HCT116 (cell line): ENCODE measurements at regions not wholly inside any gene's neighbourhood (a gene's known extent, or its start where the extent isn't known, plus 50 kb on each side); places are given as distances from the start of the nearest gene placed in this dataset.

ENCODE experiments used
- ATAC-seq: fragments of 200-7000 bp; cut with Tn5 transposase; 2 replicates; pipeline ENCODE4 v1.9.1; 2020; ENCODE audit warnings: mild to moderate bottlenecking, moderate library complexity
- BruUV-seq: library from RNA; stranded (reverse); fragments of 400-500 nt; replicated peaks from 2 replicates; lab custom pipeline; 2021; lab: Mats Ljungman, UMichigan
- CTCF ChIA-PET: fragments of 300-600 bp; sonication (Branson Sonifier 250); formaldehyde crosslinking; loops from one replicate; lab custom pipeline; 2021; ENCODE audit warnings: antibody characterized with exemption; lab: Charles Lee
- POLR2A ChIA-PET: fragments of 300-600, 350-600 bp; sonication (Branson Sonifier 250); formaldehyde crosslinking; loops from one replicate; lab custom pipeline; 2021; ENCODE audit warnings: antibody characterized with exemption; lab: Charles Lee
- RAD21 ChIA-PET, 2 experiments: fragments of 300-600 bp; sonication (Branson Sonifier 250); formaldehyde crosslinking; loops; one replicate each; lab custom pipeline; 2023; ENCODE audit warnings: low total read pairs in 2 of 2; ENCODE audit not compliant: uncharacterized antibody in 2 of 2, unreplicated experiment in 2 of 2, low non-redundant PET in 1 of 2; lab: Charles Lee
- DNase-seq: peaks from one replicate; pipeline ENCODE4 v3.0.0-alpha.2; 2010; ENCODE audit warnings: low read depth, low spot score
- H2AFZ ChIP-seq: fragments of 200-600 bp; shearing (Covaris generic), sonication (generic); 2 replicates; pipeline ENCODE4 v1.6.1; 2017; ENCODE audit warnings: low read depth, mixed run types, mixed read lengths, antibody characterized with exemption, low read length; ENCODE audit not compliant: poor library complexity, severe bottlenecking
- H3K27ac ChIP-seq: 2 replicates; pipeline ENCODE4 v1.5.1; 2012; ENCODE audit warnings: low read depth, low read length
- H3K27me3 ChIP-seq: fragments of 200-600 bp; sonication (generic); 2 replicates; pipeline ENCODE4 v1.6.1; 2016; ENCODE audit warnings: mixed run types, low read length, mixed read lengths; ENCODE audit not compliant: insufficient read depth
- H3K36me3 ChIP-seq, 2 experiments: fragments of 200-500 bp in 1 of 2; fragments of 200-600 bp in 1 of 2; sonication (Bioruptor generic) in 1 of 2; sonication (generic) in 1 of 2; 2 replicates each; pipeline versions ENCODE4 v1.5.1 to v1.6.1; 2014 to 2016; ENCODE audit warnings: low read length in 2 of 2, inconsistent platforms in 1 of 2, mixed read lengths in 1 of 2, mixed run types in 1 of 2; ENCODE audit not compliant: insufficient read depth in 2 of 2, control insufficient read depth in 1 of 2
- H3K4me1 ChIP-seq, 2 experiments: fragments of 200-600 bp in 1 of 2; sonication (generic) in 1 of 2; 2 replicates each; pipeline versions ENCODE4 v1.5.1 to v1.6.1; 2012 to 2017; ENCODE audit warnings: low read length in 2 of 2, inconsistent platforms in 1 of 2, mild to moderate bottlenecking in 1 of 2, mixed read lengths in 1 of 2, mixed run types in 1 of 2, moderate library complexity in 1 of 2; ENCODE audit not compliant: insufficient read depth in 2 of 2, control insufficient read depth in 1 of 2
- H3K4me2 ChIP-seq: fragments of 200-600 bp; sonication (generic); 2 replicates; pipeline ENCODE4 v1.6.1; 2017; ENCODE audit warnings: mixed run types, low read length, mixed read lengths
- H3K4me3 ChIP-seq, 2 experiments: fragments of 200-600 bp in 1 of 2; sonication (generic) in 1 of 2; replicated peaks in 1 of 2; 2 replicates each; pipeline ENCODE4 v1.5.1; 2011 to 2016; ENCODE audit warnings: low read length in 2 of 2, control low read depth in 1 of 2, low read depth in 1 of 2, mild to moderate bottlenecking in 1 of 2, mixed read lengths in 1 of 2, mixed run types in 1 of 2
- H3K79me2 ChIP-seq: fragments of 200-600 bp; sonication (generic); 2 replicates; pipeline ENCODE4 v1.6.1; 2017; ENCODE audit warnings: mild to moderate bottlenecking, mixed run types, low read length, moderate library complexity, mixed read lengths; ENCODE audit not compliant: insufficient read depth
- H3K9ac ChIP-seq: fragments of 200-600 bp; sonication (generic); 2 replicates; pipeline ENCODE4 v1.6.1; 2016; ENCODE audit warnings: low read length, mixed read lengths
- H3K9me2 ChIP-seq: fragments of 200-600 bp; sonication (generic), shearing (Covaris generic); 2 replicates; pipeline ENCODE4 v1.6.1; 2017; ENCODE audit warnings: mixed run types, mild to moderate bottlenecking, moderate library complexity; ENCODE audit not compliant: insufficient read depth
- H3K9me3 ChIP-seq, 2 experiments: fragments of 200-500 bp in 1 of 2; fragments of 200-600 bp in 1 of 2; sonication (Bioruptor generic) in 1 of 2; sonication (generic) in 1 of 2; 2 replicates each; pipeline ENCODE4 v1.6.1; 2014 to 2017; ENCODE audit warnings: low read length in 2 of 2, mixed read lengths in 2 of 2, inconsistent platforms in 1 of 2, low read depth in 1 of 2, mild to moderate bottlenecking in 1 of 2, mixed run types in 1 of 2, moderate library complexity in 1 of 2; ENCODE audit not compliant: control insufficient read depth in 1 of 2, insufficient read depth in 1 of 2
- H4K20me1 ChIP-seq: fragments of 200-600 bp; sonication (generic), shearing (Covaris generic); 2 replicates; pipeline ENCODE4 v1.6.1; 2017; ENCODE audit warnings: mixed run types, mild to moderate bottlenecking, moderate library complexity; ENCODE audit not compliant: insufficient read depth
- ATF3 ChIP-seq: IDR thresholded peaks from 2 replicates; pipeline ENCODE4 v1.6.1; 2012
- CBX3 ChIP-seq: IDR thresholded peaks from 2 replicates; pipeline ENCODE4 v1.6.1; 2012; ENCODE audit warnings: low read depth
- CEBPB ChIP-seq: IDR thresholded peaks from 2 replicates; pipeline ENCODE4 v1.6.1; 2012; ENCODE audit warnings: low read depth
- CTCF ChIP-seq, 3 experiments: fragments of 200-600 bp in 1 of 3; sonication (generic) in 1 of 3; IDR thresholded peaks in 2 of 3; conservative IDR thresholded peaks in 1 of 3; 2 replicates each; pipeline ENCODE4 v1.5.1; 2012 to 2017; ENCODE audit warnings: low read depth in 2 of 3, low read length in 2 of 3, antibody characterized with exemption in 1 of 3, borderline replicate concordance in 1 of 3, control low read depth in 1 of 3, mild to moderate bottlenecking in 1 of 3, mixed read lengths in 1 of 3, mixed run types in 1 of 3, moderate library complexity in 1 of 3; ENCODE audit not compliant: insufficient read depth in 1 of 3
- EGR1 ChIP-seq: IDR thresholded peaks from 2 replicates; pipeline ENCODE4 v1.6.1; 2012; ENCODE audit warnings: low read depth
- ELF1 ChIP-seq: IDR thresholded peaks from 2 replicates; pipeline ENCODE4 v1.6.1; 2012; ENCODE audit warnings: low read depth, borderline replicate concordance
- FOSL1 ChIP-seq: IDR thresholded peaks from 2 replicates; pipeline ENCODE4 v1.6.1; 2012; ENCODE audit warnings: low read depth
- MAX ChIP-seq: IDR thresholded peaks from 2 replicates; pipeline ENCODE4 v1.6.1; 2012
- POLR2AphosphoS5 ChIP-seq: IDR thresholded peaks from 2 replicates; pipeline ENCODE4 v1.6.1; 2011; ENCODE audit warnings: mild to moderate bottlenecking, low read depth, low read length, moderate library complexity
- RAD21 ChIP-seq: IDR thresholded peaks from 2 replicates; pipeline ENCODE4 v1.6.1; 2012; ENCODE audit warnings: low read depth, mild to moderate bottlenecking
- REST ChIP-seq: IDR thresholded peaks from 2 replicates; pipeline ENCODE4 v1.6.1; 2012; ENCODE audit warnings: low read depth
- SIN3A ChIP-seq: IDR thresholded peaks from 2 replicates; pipeline ENCODE4 v1.6.1; 2012; ENCODE audit warnings: low read depth
- SP1 ChIP-seq: IDR thresholded peaks from 2 replicates; pipeline ENCODE4 v1.6.1; 2012; ENCODE audit warnings: low read depth
- SRF ChIP-seq: IDR thresholded peaks from 2 replicates; pipeline ENCODE4 v1.6.1; 2012; ENCODE audit warnings: low read depth
- TCF7L2 ChIP-seq: IDR thresholded peaks from 2 replicates; pipeline ENCODE4 v1.7.0; 2011; ENCODE audit warnings: borderline replicate concordance, inconsistent platforms; ENCODE audit not compliant: insufficient read depth, insufficient read length; ENCODE audit errors: extremely low read depth
- ZBTB33 ChIP-seq: IDR thresholded peaks from 2 replicates; pipeline ENCODE4 v1.6.1; 2011; ENCODE audit warnings: mild to moderate bottlenecking, low read length, moderate library complexity; ENCODE audit not compliant: insufficient replicate concordance; ENCODE audit errors: extremely low read depth
- ZFX ChIP-seq: fragments of 450-650 bp; IDR thresholded peaks from 2 replicates; pipeline ENCODE4 v1.6.1; 2017
- ZNF274 ChIP-seq: fragments of 200-500 bp; sonication (Bioruptor generic); IDR thresholded peaks from 2 replicates; pipeline ENCODE4 v1.6.1; 2014; ENCODE audit warnings: mild to moderate bottlenecking, low read depth, low read length, inconsistent platforms
- intact Hi-C: fragments of 100-400 bp; cut with micrococcal nuclease; formaldehyde crosslinking; loops from 2 replicates; pipeline ENCODE4 v1.10.0; 2022

GRCh38 chr3:13204177-13204581 is 130.9 kb upstream of the IQSEC1 start:
- intact Hi-C loops, result no loop called here
- BruUV-seq, result no TSS peak
- ATAC-seq (no peak), DNase-seq (no peak)
- Histone ChIP-seq H3K79me2 (no peaks in the 10 kb centered on the region), H3K9me2 (no peaks in the 10 kb centered on the region), H3K27ac (no peak overlapping the region), H3K9ac (no peak overlapping the region), H2AFZ (no peak overlapping the region), H4K20me1 (no peaks in the 10 kb centered on the region), H3K4me1 (no peaks in the 10 kb centered on the region), H3K4me2 (no peak overlapping the region), H3K36me3 (no peaks in the 10 kb centered on the region), H3K4me3 (no peak overlapping the region), H3K9me3 (no peaks in the 10 kb centered on the region), H3K27me3 (peaks cover 6% of the 10 kb centered on the region; the same call in 1 of the 2 replicates)
- CTCF ChIA-PET, result no interaction called here
- POLR2A ChIA-PET, result no interaction called here
- TF ChIP-seq ATF3 (no peak), MAX (no peak), TCF7L2 (no peak), FOSL1 (no peak), REST (no peak), ZBTB33 (no peak), SIN3A (no peak), EGR1 (no peak), CEBPB (no peak), SP1 (no peak), ZFX (no peak), RAD21 (no peak), CTCF (IDR thresholded peaks at IDR 0.05 in 2 of 3, conservative IDR thresholded peaks at IDR 0.05 in 1 of 3; ENCODE audit: borderline replicate concordance in 1 of 3, insufficient read depth in 1 of 3, low read depth in 2 of 3, low read length in 2 of 3) (no peak), ELF1 (no peak), ZNF274 (no peak), POLR2AphosphoS5 (no peak), CBX3 (no peak), SRF (no peak)
- RAD21 ChIA-PET, result no interaction called here
